GM21381 (cell line): ENCODE measurements at regions not wholly inside any gene's neighbourhood (a gene's known extent, or its start where the extent isn't known, plus 50 kb on each side); places are given as distances from the start of the nearest gene placed in this dataset.

Experiments
- ATAC-seq: cut with Tn5 transposase; IDR thresholded peaks from one replicate; pipeline ENCODE4 v1.9.1; 2021; ENCODE audit warnings: mild to moderate bottlenecking, moderate library complexity; ENCODE audit not compliant: unreplicated experiment

GRCh38 chr2:128448331-128449225 is 129.9 kb upstream of the HS6ST1 start:
- ATAC-seq = no peak

- no peak for ATAC-seq
Measured at GRCh38 chr2:128449226-128450061, 130.8 kb upstream of the HS6ST1 start.

GRCh38 chr2:128450211-128451024 is 131.8 kb upstream of the HS6ST1 start:
- no peak for ATAC-seq

GRCh38 chr2:128451084-128452023 is 132.7 kb upstream of the HS6ST1 start:
- ATAC-seq = no peak

- no peak for ATAC-seq
Measured at GRCh38 chr2:128452024-128452411, 133.3 kb upstream of the HS6ST1 start.

- ATAC-seq = no peak
Measured at GRCh38 chr2:128452536-128453530, 134.2 kb upstream of the HS6ST1 start.

GRCh38 chr2:128454980-128455720 is 136.5 kb upstream of the HS6ST1 start:
- no peak for ATAC-seq

- ATAC-seq = no peak
Measured at GRCh38 chr2:128455721-128456050, 137.0 kb upstream of the HS6ST1 start.

- no peak for ATAC-seq
Measured at GRCh38 chr2:128456281-128456680, 137.6 kb upstream of the HS6ST1 start.

- no peak for ATAC-seq
Measured at GRCh38 chr2:128457006-128457604, 138.4 kb upstream of the HS6ST1 start.

GRCh38 chr2:128457716-128458115 is 139.0 kb upstream of the HS6ST1 start:
- ATAC-seq = no peak

GRCh38 chr2:128458505-128458904 is 139.8 kb upstream of the HS6ST1 start:
- ATAC-seq = no peak

- ATAC-seq = no peak
Measured at GRCh38 chr2:128464456-128464855, 145.8 kb upstream of the HS6ST1 start.

GRCh38 chr2:128465246-128466170 is 146.8 kb upstream of the HS6ST1 start:
- no peak for ATAC-seq

- ATAC-seq = no peak
Measured at GRCh38 chr2:128466376-128466775, 147.7 kb upstream of the HS6ST1 start.

- ATAC-seq = no peak
Measured at GRCh38 chr2:128466776-128467175, 148.1 kb upstream of the HS6ST1 start.
